ENCODE measurements at regions not wholly inside any gene's neighbourhood (a gene's known extent, or its start where the extent isn't known, plus 50 kb on each side); places are given as distances from the start of the nearest gene placed in this dataset.
"Not testable (repeated sequence)": the region's sequence is repeated elsewhere in the genome, so short reads cannot be mapped to it uniquely, and the experiment has no call there.

GRCh38 chr4:165806613-165807012 is 66.4 kb upstream of the TLL1 start:
- Histone ChIP-seq H3K27ac (no peak overlapping the region), H3K36me3 (no peaks in the 10 kb centered on the region), H3K9me3 (no peaks in the 10 kb centered on the region), H3K4me3 (no peak overlapping the region), H3K4me1 (no peaks in the 10 kb centered on the region), H3K27me3 (no peaks in the 10 kb centered on the region)
- TF ChIP-seq CTCF (IDR thresholded peaks at IDR 0.05) (no peak), POLR2A (IDR thresholded peaks at IDR 0.05) (no peak)
- no peak for DNase-seq

GRCh38 chr4:165810726-165811125 is 62.3 kb upstream of the TLL1 start:
- no peaks in the 10 kb centered on the region for H3K9me3 ChIP-seq
- no peak overlapping the region for H3K4me3 ChIP-seq
- no peaks in the 10 kb centered on the region for H3K4me1 ChIP-seq
- TF ChIP-seq POLR2A (IDR thresholded peaks at IDR 0.05) (no peak), CTCF (IDR thresholded peaks at IDR 0.05) (no peak)
- H3K36me3 ChIP-seq = no peaks in the 10 kb centered on the region
- H3K27ac ChIP-seq = no peak overlapping the region
- no peak for DNase-seq
- H3K27me3 ChIP-seq = no peaks in the 10 kb centered on the region

GRCh38 chr4:165813606-165814005 is 59.4 kb upstream of the TLL1 start:
- H3K9me3 ChIP-seq = no peaks in the 10 kb centered on the region
- no peak overlapping the region for H3K4me3 ChIP-seq
- H3K36me3 ChIP-seq = no peaks in the 10 kb centered on the region
- H3K27me3 ChIP-seq = no peaks in the 10 kb centered on the region
- no peak for DNase-seq
- TF ChIP-seq CTCF (IDR thresholded peaks at IDR 0.05) (no peak), POLR2A (IDR thresholded peaks at IDR 0.05) (no peak)
- H3K4me1 ChIP-seq = no peaks in the 10 kb centered on the region
- H3K27ac ChIP-seq = no peak overlapping the region

- no peak for TF ChIP-seq CTCF (IDR thresholded peaks at IDR 0.05)
- no peak for TF ChIP-seq POLR2A (IDR thresholded peaks at IDR 0.05)
- Histone ChIP-seq H3K27me3 (no peaks in the 10 kb centered on the region), H3K27ac (no peak overlapping the region), H3K9me3 (no peaks in the 10 kb centered on the region), H3K4me1 (no peaks in the 10 kb centered on the region), H3K4me3 (no peak overlapping the region), H3K36me3 (no peaks in the 10 kb centered on the region)
- DNase-seq = no peak
Measured at GRCh38 chr4:165814256-165815020, 58.6 kb upstream of the TLL1 start.

- H3K36me3 ChIP-seq, H3K27me3 ChIP-seq, H3K27ac ChIP-seq, H3K9me3 ChIP-seq, DNase-seq, H3K4me1 ChIP-seq, H3K4me3 ChIP-seq: not testable (repeated sequence)
Measured at GRCh38 chr4:165819126-165819525, 53.9 kb upstream of the TLL1 start.

All from Peyer's patch (tissue), 4 donors.